OCI-LY1 (cell line): ENCODE measurements at regions not wholly inside any gene's neighbourhood (a gene's known extent, or its start where the extent isn't known, plus 50 kb on each side); places are given as distances from the start of the nearest gene placed in this dataset.

Experiments used
- H2AFZ ChIP-seq: fragments of 200-600 bp; sonication (generic), shearing (Covaris generic); 2 replicates; pipeline ENCODE4 v1.6.0; 2014; ENCODE audit warnings: antibody characterized with exemption, mild to moderate bottlenecking, low read length
- H3F3A ChIP-seq: fragments of 200-600 bp; sonication (generic), shearing (Covaris generic); 2 replicates; pipeline ENCODE4 v1.6.0; 2014; ENCODE audit warnings: mild to moderate bottlenecking, antibody characterized with exemption, low read length, moderate library complexity; ENCODE audit not compliant: insufficient read depth
- H3K27ac ChIP-seq: fragments of 200-600 bp; sonication (generic); 2 replicates; pipeline ENCODE4 v1.5.1; 2014; ENCODE audit warnings: low read length, mixed run types, mild to moderate bottlenecking, low read depth; ENCODE audit not compliant: poor library complexity, severe bottlenecking
- H3K27me3 ChIP-seq: fragments of 200-600 bp; sonication (generic); 2 replicates; pipeline ENCODE4 v1.6.0; 2014; ENCODE audit warnings: antibody characterized with exemption, mild to moderate bottlenecking, low read length, moderate library complexity; ENCODE audit not compliant: insufficient read depth
- H3K36me3 ChIP-seq: fragments of 200-600 bp; sonication (generic); 2 replicates; pipeline ENCODE4 v1.6.1; 2014; ENCODE audit warnings: mild to moderate bottlenecking, antibody characterized with exemption, low read length, moderate library complexity, mixed read lengths; ENCODE audit not compliant: insufficient read depth
- H3K4me1 ChIP-seq: fragments of 200-600 bp; sonication (generic); 2 replicates; pipeline ENCODE4 v1.5.1; 2014; ENCODE audit warnings: mild to moderate bottlenecking, low read length, moderate library complexity; ENCODE audit not compliant: insufficient read depth, severe bottlenecking
- H3K4me2 ChIP-seq: fragments of 200-600 bp; sonication (generic), shearing (Covaris generic); 2 replicates; pipeline ENCODE4 v1.6.1; 2014; ENCODE audit warnings: low read length
- H3K4me3 ChIP-seq: fragments of 200-600 bp; sonication (generic); 2 replicates; pipeline ENCODE4 v1.5.1; 2014; ENCODE audit warnings: low read length, low read depth, mild to moderate bottlenecking, mixed read lengths; ENCODE audit not compliant: poor library complexity, severe bottlenecking
- H3K79me2 ChIP-seq: fragments of 200-600 bp; shearing (Covaris generic); 2 replicates; pipeline ENCODE4 v1.6.1; 2016; ENCODE audit warnings: mixed run types, low read length, mixed read lengths; ENCODE audit not compliant: insufficient read depth
- H3K9ac ChIP-seq: fragments of 200-600 bp; sonication (generic), shearing (Covaris generic); 2 replicates; pipeline ENCODE4 v1.6.1; 2014; ENCODE audit warnings: mild to moderate bottlenecking, low read length, mixed read lengths
- H3K9me2 ChIP-seq: fragments of 200-600 bp; sonication (generic), shearing (Covaris generic); 2 replicates; pipeline ENCODE4 v1.6.1; 2014; ENCODE audit warnings: low read depth, mild to moderate bottlenecking, low read length, mixed read lengths
- H3K9me3 ChIP-seq: fragments of 200-600 bp; shearing (Covaris generic); 2 replicates; pipeline ENCODE4 v1.6.1; 2014; ENCODE audit warnings: low read length, mixed read lengths
- H4K20me1 ChIP-seq: fragments of 200-600 bp; sonication (generic), shearing (Covaris generic); 2 replicates; pipeline ENCODE4 v1.6.0; 2016; ENCODE audit warnings: mild to moderate bottlenecking, low read length; ENCODE audit not compliant: insufficient read depth
- EZH2 ChIP-seq: fragments of 200-600 bp; sonication (generic), shearing (Covaris generic); IDR thresholded peaks from 2 replicates; pipeline ENCODE4 v1.8.0; 2017; ENCODE audit warnings: borderline replicate concordance, mixed run types, mild to moderate bottlenecking, antibody characterized with exemption, low read length, moderate library complexity, mixed read lengths
- TF ChIP-seq, protein P1 (sequence below): fragments of 200-600 bp; sonication (generic), shearing (Covaris generic); IDR thresholded peaks from 2 replicates; pipeline ENCODE4 v1.5.1; 2017; ENCODE audit warnings: mild to moderate bottlenecking, antibody characterized with exemption, low read length, moderate library complexity, mixed read lengths

DNA sequence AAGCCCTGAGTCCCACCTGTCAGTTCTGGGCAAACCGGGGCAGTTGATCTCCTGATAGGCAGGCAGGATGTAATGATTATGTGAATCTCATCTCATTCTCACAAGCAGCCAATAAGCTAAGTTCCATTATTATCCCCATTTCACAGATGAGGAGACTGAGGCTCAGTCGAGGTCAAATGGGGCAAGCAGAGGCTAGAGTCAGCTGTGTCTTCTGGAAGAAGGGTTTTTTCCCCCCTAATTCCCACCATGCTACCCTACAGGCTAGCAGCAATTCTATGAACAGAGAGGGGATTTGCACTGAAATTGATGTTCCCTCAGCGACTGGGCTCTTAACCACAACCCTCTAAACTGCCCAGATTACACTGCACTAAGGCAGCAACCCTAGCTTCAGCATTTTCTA, 93.8 kb upstream of the MAP1LC3B2 start:
- Histone ChIP-seq H3K27me3 (no peaks in the 10 kb centered on the region), H3K27ac (no peak overlapping the region)
- TF ChIP-seq EZH2, result no peak
- TF ChIP-seq, protein P1, sequence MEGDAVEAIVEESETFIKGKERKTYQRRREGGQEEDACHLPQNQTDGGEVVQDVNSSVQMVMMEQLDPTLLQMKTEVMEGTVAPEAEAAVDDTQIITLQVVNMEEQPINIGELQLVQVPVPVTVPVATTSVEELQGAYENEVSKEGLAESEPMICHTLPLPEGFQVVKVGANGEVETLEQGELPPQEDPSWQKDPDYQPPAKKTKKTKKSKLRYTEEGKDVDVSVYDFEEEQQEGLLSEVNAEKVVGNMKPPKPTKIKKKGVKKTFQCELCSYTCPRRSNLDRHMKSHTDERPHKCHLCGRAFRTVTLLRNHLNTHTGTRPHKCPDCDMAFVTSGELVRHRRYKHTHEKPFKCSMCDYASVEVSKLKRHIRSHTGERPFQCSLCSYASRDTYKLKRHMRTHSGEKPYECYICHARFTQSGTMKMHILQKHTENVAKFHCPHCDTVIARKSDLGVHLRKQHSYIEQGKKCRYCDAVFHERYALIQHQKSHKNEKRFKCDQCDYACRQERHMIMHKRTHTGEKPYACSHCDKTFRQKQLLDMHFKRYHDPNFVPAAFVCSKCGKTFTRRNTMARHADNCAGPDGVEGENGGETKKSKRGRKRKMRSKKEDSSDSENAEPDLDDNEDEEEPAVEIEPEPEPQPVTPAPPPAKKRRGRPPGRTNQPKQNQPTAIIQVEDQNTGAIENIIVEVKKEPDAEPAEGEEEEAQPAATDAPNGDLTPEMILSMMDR, result no peak

DNA sequence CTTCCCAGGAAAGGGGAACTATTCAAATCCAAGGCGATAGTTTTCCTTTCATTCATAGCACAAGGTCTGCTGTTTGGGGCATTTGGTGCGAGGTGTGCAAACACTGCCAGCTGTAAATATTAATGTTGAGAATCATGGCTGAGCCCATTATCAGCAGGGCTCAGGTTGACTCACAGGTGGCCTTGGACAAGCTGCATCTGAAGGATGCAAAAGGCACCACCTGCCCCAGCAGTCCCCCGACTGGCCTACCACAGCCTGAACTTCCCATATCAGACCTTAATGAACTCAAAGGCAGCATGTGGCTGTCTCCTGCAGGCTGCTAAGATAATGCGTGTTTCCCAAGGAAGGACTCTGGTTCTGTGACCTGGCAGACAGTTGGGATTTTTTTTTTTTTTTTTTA, 93.3 kb upstream of the MAP1LC3B2 start:
- TF ChIP-seq, protein P1, result no peak
- no peak for TF ChIP-seq EZH2
- Histone ChIP-seq H3K4me3 (no peak overlapping the region), H3K4me1 (no peaks in the 10 kb centered on the region), H2AFZ (no peak overlapping the region), H3K9me2 (no peaks in the 10 kb centered on the region), H3K27ac (no peak overlapping the region), H3K79me2 (no peaks in the 10 kb centered on the region), H3K27me3 (no peaks in the 10 kb centered on the region), H4K20me1 (no peaks in the 10 kb centered on the region), H3K36me3 (no peaks in the 10 kb centered on the region), H3K4me2 (no peak overlapping the region), H3K9ac (no peak overlapping the region), H3K9me3 (no peaks in the 10 kb centered on the region), H3F3A (no peaks in the 10 kb centered on the region)

More for the DNA sequence above, 93.8 kb upstream of the MAP1LC3B2 start:
- Histone ChIP-seq H2AFZ (no peak overlapping the region), H3K4me2 (no peak overlapping the region), H3K9me2 (no peaks in the 10 kb centered on the region), H3F3A (no peaks in the 10 kb centered on the region), H3K4me3 (no peak overlapping the region), H3K4me1 (no peaks in the 10 kb centered on the region), H3K9me3 (no peaks in the 10 kb centered on the region), H4K20me1 (no peaks in the 10 kb centered on the region), H3K9ac (no peak overlapping the region), H3K36me3 (no peaks in the 10 kb centered on the region), H3K79me2 (no peaks in the 10 kb centered on the region)

DNA sequence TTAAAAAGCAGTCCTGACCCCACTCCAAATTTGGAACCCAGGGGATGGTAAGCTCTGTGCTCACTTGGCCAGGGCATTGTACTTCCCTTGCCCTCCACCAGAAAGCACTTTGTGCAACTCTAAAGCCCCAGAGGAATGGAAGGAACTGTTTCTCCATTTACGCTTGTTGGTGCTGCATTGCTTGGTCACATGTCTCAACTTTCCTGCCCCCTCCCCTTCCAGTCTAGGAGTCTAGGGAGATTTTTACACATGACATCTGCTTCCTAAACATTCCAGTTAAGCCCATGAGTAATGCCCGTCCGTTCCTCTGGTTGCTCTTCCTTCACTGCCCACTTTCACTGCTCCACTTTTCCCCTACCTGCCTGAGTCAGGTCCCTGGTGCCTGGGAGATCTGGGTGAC, 92.6 kb upstream of the MAP1LC3B2 start:
- Histone ChIP-seq H3K4me1 (no peaks in the 10 kb centered on the region), H3F3A (no peaks in the 10 kb centered on the region), H3K4me3 (no peak overlapping the region), H3K36me3 (no peaks in the 10 kb centered on the region), H3K9me3 (no peaks in the 10 kb centered on the region), H3K79me2 (no peaks in the 10 kb centered on the region), H4K20me1 (no peaks in the 10 kb centered on the region), H3K27ac (no peak overlapping the region), H2AFZ (no peak overlapping the region), H3K9me2 (no peaks in the 10 kb centered on the region), H3K9ac (no peak overlapping the region), H3K27me3 (no peaks in the 10 kb centered on the region), H3K4me2 (no peak overlapping the region)
- TF ChIP-seq EZH2, result no peak
- TF ChIP-seq, protein P1, result no peak
